ENCODE measurements at regions not wholly inside any gene's neighbourhood (a gene's known extent, or its start where the extent isn't known, plus 50 kb on each side); places are given as distances from the start of the nearest gene placed in this dataset.

- DNase-seq (ENCODE audit: low read depth, low spot score) (peak; percentile 87), ATAC-seq (peak; percentile 80), FAIRE-seq (peak; percentile 89)
- H3K9ac ChIP-seq (ENCODE audit: control insufficient read depth, insufficient read depth, low read length): peak overlapping the region; percentile 48; the same call in 1 of the 2 replicates
- intact Hi-C loops (cut with micrococcal nuclease; ENCODE audit: unreplicated experiment): loop anchor here (1.0 to 10.0 kb wide), 6 partner anchors 26 to 900 kb away; no protein-coding TSS in a partner anchor
- no peaks in the 10 kb centered on the region for H3K27me3 ChIP-seq (replicated peaks in 1 of 2; ENCODE audit: control insufficient read depth in 2 of 2, insufficient read depth in 2 of 2, low read length in 1 of 2)
- no TSS peak for BruUV-seq (replicated peaks)
- H3K79me2 ChIP-seq (ENCODE audit: control insufficient read depth, insufficient read depth, low read length): no peaks in the 10 kb centered on the region
- no peaks in the 10 kb centered on the region for H4K20me1 ChIP-seq (ENCODE audit: control insufficient read depth, insufficient read depth)
- WGBS (ENCODE audit: insufficient coverage, insufficient replicate concordance, low lambda C conversion rate, missing lambda C conversion rate): 4% methylated on average over 4 of the region's 4 CpGs
- H3K9me3 ChIP-seq (replicated peaks; ENCODE audit: control insufficient read depth, insufficient read depth, low read length): peaks cover 6% of the 10 kb centered on the region; the same call in 2 of the 3 replicates
- CTCF ChIA-PET: interaction anchor here (2.0 to 2.5 kb wide), 4 partner anchors 11 to 70 kb away, joined by 6 to 13 read pairs (median 9); no protein-coding TSS in a partner anchor
- H3K27ac ChIP-seq (ENCODE audit: control insufficient read depth, insufficient read depth): peak overlapping the region; percentile 89
- in situ Hi-C loops (cut with MboI): loop anchor here (10.0 to 25.0 kb wide), 3 partner anchors 290 to 1827 kb away; no protein-coding TSS in a partner anchor
- peaks cover 21% of the 10 kb centered on the region for H3K4me1 ChIP-seq (ENCODE audit: control insufficient read depth, insufficient read depth, low read length)
- no peaks in the 10 kb centered on the region for H3K36me3 ChIP-seq (ENCODE audit: control insufficient read depth in 2 of 2, insufficient read depth in 2 of 2, low read length in 1 of 2)
- SMC1A ChIA-PET (ENCODE audit: uncharacterized antibody, unreplicated experiment): interaction anchor here (1.0 to 3.6 kb wide), 13 partner anchors 9 to 524 kb away, joined by 3 to 48 read pairs (median 11); partner anchors contain the start of gene ZNF608
- peak overlapping the region; percentile 10; the same call in 1 of the 2 replicates for H2AFZ ChIP-seq (ENCODE audit: control insufficient read depth, low read depth, low read length)
- no peak overlapping the region for H3K4me3 ChIP-seq
- RAD21 ChIA-PET (ENCODE audit: unreplicated experiment): interaction anchor here (0.7 to 3.2 kb wide), 18 partner anchors 8 to 476 kb away, joined by 3 to 86 read pairs (median 6); partner anchors contain the start of gene ZNF608
- POLR2A ChIA-PET: interaction anchor here (0.7 to 2.1 kb wide), 9 partner anchors 11 to 286 kb away, joined by 3 to 12 read pairs (median 4); no protein-coding TSS in a partner anchor
- H3K4me2 ChIP-seq (ENCODE audit: control insufficient read depth, insufficient read depth): peak overlapping the region; percentile 38; the same call in 1 of the 2 replicates
- TF ChIP-seq NFYB (IDR thresholded peaks at IDR 0.05; ENCODE audit: insufficient read depth, low read depth, low read length) (no peak), SREBF1 (IDR thresholded peaks at IDR 0.05; ENCODE audit: low read length) (no peak), RAD51 (IDR thresholded peaks at IDR 0.05) (no peak; the same call in 1 of the 2 replicates), SKIL (IDR thresholded peaks at IDR 0.05; ENCODE audit: low read depth, poor library complexity, severe bottlenecking) (peak; percentile 62), RAD21 (IDR thresholded peaks at IDR 0.05; ENCODE audit: insufficient read depth, low read depth, low read length) (peak; percentile 29; the same call in 1 of the 2 replicates), IKZF1 (conservative IDR thresholded peaks at IDR 0.05) (peak; percentile 94), TBL1XR1 (IDR thresholded peaks at IDR 0.05; ENCODE audit: low read depth, low read length) (peak; percentile 71; the same call in 1 of the 2 replicates), PKNOX1 (IDR thresholded peaks at IDR 0.05) (peak; percentile 39; the same call in 1 of the 2 replicates), EED (IDR thresholded peaks at IDR 0.05; ENCODE audit: low read depth) (peak; percentile 98), RBBP5 (conservative IDR thresholded peaks at IDR 0.05) (no peak), ZBTB4 (CRISPR knock-in tag; IDR thresholded peaks at IDR 0.05) (no peak), POLR2AphosphoS2 (IDR thresholded peaks at IDR 0.05; ENCODE audit: low read depth, low read length) (no peak), RCOR1 (conservative IDR thresholded peaks at IDR 0.05; ENCODE audit: low read depth, low read length) (no peak), PBX3 (IDR thresholded peaks at IDR 0.05; ENCODE audit: insufficient replicate concordance, low read depth, low read length) (no peak), BCL11A (IDR thresholded peaks at IDR 0.05; ENCODE audit: low read depth, low read length) (peak; percentile 86), POU2F2 (IDR thresholded peaks at IDR 0.05; ENCODE audit: borderline replicate concordance, low read depth, low read length) (peak; percentile 83; the same call in 2 of the 3 replicates)
Measured at GRCh38 chr5:124935065-124935464, 188.6 kb upstream of the ZNF608 start.

Measured in GM12878 (cell line).